SK-N-MC (cell line): ENCODE measurements at regions not wholly inside any gene's neighbourhood (a gene's known extent, or its start where the extent isn't known, plus 50 kb on each side); places are given as distances from the start of the nearest gene placed in this dataset.

Source experiments
- DNase-seq: peaks from one replicate; pipeline ENCODE4 v3.0.0-alpha.2; 2011; ENCODE audit warnings: low read depth, low spot score
- H3K27ac ChIP-seq: fragments of 200-600 bp; sonication (generic); 2 replicates; pipeline ENCODE4 v1.5.1; 2016; ENCODE audit warnings: mixed run types
- H3K36me3 ChIP-seq: fragments of 200-600 bp; sonication (generic); 2 replicates; pipeline ENCODE4 v1.6.1; 2017; ENCODE audit warnings: antibody characterized with exemption, low read length, mixed read lengths; ENCODE audit not compliant: insufficient read depth
- H3K4me3 ChIP-seq: fragments of 200-600 bp; sonication (generic); 2 replicates; pipeline ENCODE4 v1.5.1; 2016
- H3K9ac ChIP-seq: fragments of 200-600 bp; sonication (generic); 2 replicates; pipeline ENCODE4 v1.8.0; 2017; ENCODE audit warnings: mixed run types, mixed read lengths; ENCODE audit not compliant: insufficient read length
- H3K9me3 ChIP-seq: fragments of 200-600 bp; sonication (generic); 2 replicates; pipeline ENCODE4 v1.6.1; 2017; ENCODE audit warnings: low read depth, mild to moderate bottlenecking, antibody characterized with exemption, low read length, moderate library complexity, mixed read lengths
- EZH2 ChIP-seq: fragments of 200-600 bp; sonication (generic); IDR thresholded peaks from one replicate; pipeline ENCODE4 v1.6.1; 2017; ENCODE audit warnings: antibody characterized with exemption
- FOXP2 ChIP-seq: optimal IDR thresholded peaks from 2 replicates; pipeline ENCODE3; 2011; ENCODE audit warnings: mild to moderate bottlenecking, moderate library complexity; ENCODE audit not compliant: insufficient read depth; ENCODE audit errors: extremely low read length, control extremely low read depth
- POLR2AphosphoS5 ChIP-seq: IDR thresholded peaks from 2 replicates; pipeline ENCODE4 v1.6.1; 2012; ENCODE audit warnings: mild to moderate bottlenecking, low read depth, low read length, borderline replicate concordance

GRCh38 chr11:39021539-39021938 lies 2423.5 kb upstream of the RAG2 start:
- H3K4me3 ChIP-seq, result no peak overlapping the region
- no peak for DNase-seq
- no peaks in the 10 kb centered on the region for H3K9me3 ChIP-seq
- no peaks in the 10 kb centered on the region for H3K36me3 ChIP-seq
- no peak overlapping the region for H3K27ac ChIP-seq
- no peak overlapping the region for H3K9ac ChIP-seq
- no peak for TF ChIP-seq EZH2
- no peak for TF ChIP-seq POLR2AphosphoS5
- no peak for TF ChIP-seq FOXP2

- Histone ChIP-seq H3K4me3 (no peak overlapping the region), H3K9me3 (no peaks in the 10 kb centered on the region), H3K36me3 (no peaks in the 10 kb centered on the region), H3K27ac (no peak overlapping the region), H3K9ac (no peak overlapping the region)
- no peak for DNase-seq
- TF ChIP-seq EZH2, result no peak
- no peak for TF ChIP-seq POLR2AphosphoS5
- TF ChIP-seq FOXP2, result no peak
Measured at GRCh38 chr11:39011797-39012196, 2413.8 kb upstream of the RAG2 start.

- Histone ChIP-seq H3K9ac (no peak overlapping the region), H3K36me3 (no peaks in the 10 kb centered on the region), H3K4me3 (no peak overlapping the region), H3K27ac (no peak overlapping the region), H3K9me3 (no peaks in the 10 kb centered on the region)
- no peak for TF ChIP-seq FOXP2
- TF ChIP-seq POLR2AphosphoS5, result no peak
- TF ChIP-seq EZH2, result no peak
- DNase-seq, result no peak
Measured at GRCh38 chr11:38990841-38991240, 2392.8 kb upstream of the RAG2 start.

- no peaks in the 10 kb centered on the region for H3K36me3 ChIP-seq
- H3K9ac ChIP-seq, result no peak overlapping the region
- DNase-seq, result no peak
- TF ChIP-seq EZH2 (no peak), FOXP2 (no peak), POLR2AphosphoS5 (no peak)
- H3K4me3 ChIP-seq, result no peak overlapping the region
- H3K9me3 ChIP-seq, result no peaks in the 10 kb centered on the region
- no peak overlapping the region for H3K27ac ChIP-seq
Measured at GRCh38 chr11:38990139-38990538, 2392.1 kb upstream of the RAG2 start.

GRCh38 chr11:38988908-38989307 lies 2390.9 kb upstream of the RAG2 start:
- Histone ChIP-seq H3K36me3 (no peaks in the 10 kb centered on the region), H3K4me3 (no peak overlapping the region), H3K9ac (no peak overlapping the region), H3K9me3 (no peaks in the 10 kb centered on the region), H3K27ac (no peak overlapping the region)
- TF ChIP-seq EZH2 (no peak), POLR2AphosphoS5 (no peak), FOXP2 (no peak)
- no peak for DNase-seq

GRCh38 chr11:38972220-38972619 lies 2374.2 kb upstream of the RAG2 start:
- no peaks in the 10 kb centered on the region for H3K9me3 ChIP-seq
- no peak for DNase-seq
- no peak overlapping the region for H3K9ac ChIP-seq
- no peaks in the 10 kb centered on the region for H3K36me3 ChIP-seq
- no peak overlapping the region for H3K27ac ChIP-seq
- no peak overlapping the region for H3K4me3 ChIP-seq
- no peak for TF ChIP-seq FOXP2
- no peak for TF ChIP-seq POLR2AphosphoS5
- TF ChIP-seq EZH2, result no peak

- TF ChIP-seq POLR2AphosphoS5 (no peak), FOXP2 (no peak), EZH2 (no peak)
- H3K9me3 ChIP-seq, result no peaks in the 10 kb centered on the region
- no peaks in the 10 kb centered on the region for H3K36me3 ChIP-seq
- H3K4me3 ChIP-seq, result no peak overlapping the region
- no peak overlapping the region for H3K9ac ChIP-seq
- no peak overlapping the region for H3K27ac ChIP-seq
- no peak for DNase-seq
Measured at GRCh38 chr11:38971141-38971540, 2373.1 kb upstream of the RAG2 start.

GRCh38 chr11:38968951-38969350 lies 2370.9 kb upstream of the RAG2 start:
- Histone ChIP-seq H3K36me3 (no peaks in the 10 kb centered on the region), H3K27ac (no peak overlapping the region), H3K9me3 (no peaks in the 10 kb centered on the region), H3K4me3 (no peak overlapping the region), H3K9ac (no peak overlapping the region)
- DNase-seq, result no peak
- TF ChIP-seq FOXP2 (no peak), POLR2AphosphoS5 (no peak), EZH2 (no peak)

GRCh38 chr11:38952698-38953097 lies 2354.7 kb upstream of the RAG2 start:
- DNase-seq, result no peak
- Histone ChIP-seq H3K9me3 (no peaks in the 10 kb centered on the region), H3K4me3 (no peak overlapping the region), H3K27ac (no peak overlapping the region), H3K9ac (no peak overlapping the region), H3K36me3 (no peaks in the 10 kb centered on the region)
- TF ChIP-seq EZH2, result no peak
- TF ChIP-seq POLR2AphosphoS5, result no peak
